Erythroblast (primary cell): ENCODE measurements at regions not wholly inside any gene's neighbourhood (a gene's known extent, or its start where the extent isn't known, plus 50 kb on each side); places are given as distances from the start of the nearest gene placed in this dataset.

Source experiments
- GATA1 ChIP-seq: IDR thresholded peaks from 2 replicates; pipeline ENCODE4 v1.6.1; 2011; ENCODE audit warnings: low read depth, mild to moderate bottlenecking, control low read depth, low read length, moderate library complexity
- POLR2A ChIP-seq: IDR thresholded peaks from 2 replicates; pipeline ENCODE4 v1.6.1; 2011; ENCODE audit warnings: mild to moderate bottlenecking, low read length

DNA sequence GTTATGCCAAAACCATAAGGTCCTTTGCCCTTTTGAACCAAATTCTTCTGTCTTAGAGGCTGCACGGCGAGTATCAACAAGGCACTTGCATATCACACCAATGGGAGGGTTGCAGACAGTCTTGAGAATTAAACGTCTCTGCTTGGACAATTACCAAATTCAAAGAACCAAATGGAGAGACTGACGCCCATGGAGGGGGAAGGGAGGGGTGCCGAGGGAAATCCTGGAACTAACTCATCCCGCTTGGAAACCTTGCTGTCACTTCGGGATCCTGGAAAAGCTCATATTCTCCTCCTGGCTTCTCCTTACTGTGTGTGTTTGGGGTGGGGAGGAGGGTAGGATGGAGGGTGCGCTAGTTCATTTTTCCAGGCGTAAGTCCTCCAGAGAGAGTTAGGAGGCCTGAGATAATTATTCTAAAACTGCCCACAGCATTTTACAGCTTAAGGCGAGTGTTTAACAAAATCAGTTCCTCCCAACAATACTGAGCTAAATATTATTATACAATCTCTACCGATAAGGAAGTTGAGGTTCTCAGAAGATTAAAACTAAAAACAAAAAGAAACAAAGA lies 425.1 kb downstream of the TSHZ3 start:
- TF ChIP-seq POLR2A (no peak), GATA1 (no peak)
